ENCODE measurements at regions not wholly inside any gene's neighbourhood (a gene's known extent, or its start where the extent isn't known, plus 50 kb on each side); places are given as distances from the start of the nearest gene placed in this dataset.

GRCh38 chr9:108197008-108197365 lies 658.8 kb downstream of the ACTL7B start:
- H2BK120ac ChIP-seq (ENCODE audit: low read depth, low read length) = no peak overlapping the region
- BruUV-seq (replicated peaks) = no TSS peak
- no peak overlapping the region for H3K4me3 ChIP-seq (ENCODE audit: insufficient read depth, low read depth, low read length)
- H3K36me3 ChIP-seq (ENCODE audit: control insufficient read depth, insufficient read depth, low read length) = no peaks in the 10 kb centered on the region
- no CpG with 5 or more reads among the region's 3 CpGs for WGBS, 2 experiments (ENCODE audit: extremely low coverage in 2 of 2, insufficient read length in 1 of 2)
- intact Hi-C loops (cut with micrococcal nuclease) (no loop called here), dilution Hi-C loops (cut with HindIII; ENCODE audit: low sequenced_read_pairs, unreplicated experiment) (no loop called here), in situ Hi-C loops (cut with MboI; ENCODE audit: low sequenced_read_pairs) (no loop called here)
- DNase-seq = no peak
- no peak overlapping the region for H3K56ac ChIP-seq (ENCODE audit: extremely low read depth, insufficient read depth, low read length)
- no peak overlapping the region for H4K91ac ChIP-seq (ENCODE audit: insufficient read depth, low read depth, low read length)
- no peak overlapping the region for H3K4ac ChIP-seq (ENCODE audit: low read depth, low read length)
- H4K8ac ChIP-seq (ENCODE audit: low read depth in 2 of 2, low read length in 2 of 2) = no peak overlapping the region
- H3K9me1 ChIP-seq (ENCODE audit: insufficient read depth, low read length) = no peaks in the 10 kb centered on the region
- no peak overlapping the region for H3K4me2 ChIP-seq (ENCODE audit: low read depth, low read length)
- H4K20me1 ChIP-seq (ENCODE audit: insufficient read depth, low read length) = no peaks in the 10 kb centered on the region
- no peak overlapping the region for H3K14ac ChIP-seq (replicated peaks; ENCODE audit: low read depth, low read length)
- no peaks in the 10 kb centered on the region; the same call in 1 of the 2 replicates for H3K27me3 ChIP-seq (ENCODE audit: control insufficient read depth, insufficient read depth, low read length)
- ChIA-PET POLR2A (ENCODE audit: unreplicated experiment) (no interaction called here), CTCF (interaction anchor here (0.5 kb wide), 2 partner anchors 82 to 315 kb away, joined by 3 read pairs; no protein-coding TSS in a partner anchor)
- TF ChIP-seq MAFK (IDR thresholded peaks at IDR 0.05; ENCODE audit: low read depth, low read length) (no peak), NFE2L2 (IDR thresholded peaks at IDR 0.05; ENCODE audit: low read depth, low read length) (no peak), CHD1 (IDR thresholded peaks at IDR 0.05; ENCODE audit: low read depth, low read length) (no peak), RFX5 (IDR thresholded peaks at IDR 0.05; ENCODE audit: low read depth, low read length) (no peak), RCOR1 (IDR thresholded peaks at IDR 0.05; ENCODE audit: insufficient replicate concordance, low read length) (no peak), SMC3 (IDR thresholded peaks at IDR 0.05; ENCODE audit: low read depth, low read length) (no peak), FOS (IDR thresholded peaks at IDR 0.05; ENCODE audit: low read depth, low read length) (no peak), MXI1 (IDR thresholded peaks at IDR 0.05; ENCODE audit: borderline replicate concordance, low read depth, low read length) (no peak)
- TF ChIP-seq, protein P1, sequence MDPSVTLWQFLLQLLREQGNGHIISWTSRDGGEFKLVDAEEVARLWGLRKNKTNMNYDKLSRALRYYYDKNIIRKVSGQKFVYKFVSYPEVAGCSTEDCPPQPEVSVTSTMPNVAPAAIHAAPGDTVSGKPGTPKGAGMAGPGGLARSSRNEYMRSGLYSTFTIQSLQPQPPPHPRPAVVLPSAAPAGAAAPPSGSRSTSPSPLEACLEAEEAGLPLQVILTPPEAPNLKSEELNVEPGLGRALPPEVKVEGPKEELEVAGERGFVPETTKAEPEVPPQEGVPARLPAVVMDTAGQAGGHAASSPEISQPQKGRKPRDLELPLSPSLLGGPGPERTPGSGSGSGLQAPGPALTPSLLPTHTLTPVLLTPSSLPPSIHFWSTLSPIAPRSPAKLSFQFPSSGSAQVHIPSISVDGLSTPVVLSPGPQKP (IDR thresholded peaks at IDR 0.05; ENCODE audit: borderline replicate concordance, low read depth, low read length) = no peak
- TF ChIP-seq, protein P2, sequence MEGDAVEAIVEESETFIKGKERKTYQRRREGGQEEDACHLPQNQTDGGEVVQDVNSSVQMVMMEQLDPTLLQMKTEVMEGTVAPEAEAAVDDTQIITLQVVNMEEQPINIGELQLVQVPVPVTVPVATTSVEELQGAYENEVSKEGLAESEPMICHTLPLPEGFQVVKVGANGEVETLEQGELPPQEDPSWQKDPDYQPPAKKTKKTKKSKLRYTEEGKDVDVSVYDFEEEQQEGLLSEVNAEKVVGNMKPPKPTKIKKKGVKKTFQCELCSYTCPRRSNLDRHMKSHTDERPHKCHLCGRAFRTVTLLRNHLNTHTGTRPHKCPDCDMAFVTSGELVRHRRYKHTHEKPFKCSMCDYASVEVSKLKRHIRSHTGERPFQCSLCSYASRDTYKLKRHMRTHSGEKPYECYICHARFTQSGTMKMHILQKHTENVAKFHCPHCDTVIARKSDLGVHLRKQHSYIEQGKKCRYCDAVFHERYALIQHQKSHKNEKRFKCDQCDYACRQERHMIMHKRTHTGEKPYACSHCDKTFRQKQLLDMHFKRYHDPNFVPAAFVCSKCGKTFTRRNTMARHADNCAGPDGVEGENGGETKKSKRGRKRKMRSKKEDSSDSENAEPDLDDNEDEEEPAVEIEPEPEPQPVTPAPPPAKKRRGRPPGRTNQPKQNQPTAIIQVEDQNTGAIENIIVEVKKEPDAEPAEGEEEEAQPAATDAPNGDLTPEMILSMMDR (conservative IDR thresholded peaks at IDR 0.05; ENCODE audit: low read depth, low read length) = no peak
- H2BK20ac ChIP-seq (ENCODE audit: low read depth, low read length) = no peak overlapping the region
- H2BK15ac ChIP-seq (ENCODE audit: low read depth, low read length) = no peak overlapping the region
- no peak overlapping the region for H2AK9ac ChIP-seq (replicated peaks; ENCODE audit: low read depth, low read length, poor library complexity)
- no peak for ATAC-seq (ENCODE audit: low read depth)
- no peaks in the 10 kb centered on the region for H3K79me1 ChIP-seq (ENCODE audit: low read depth in 1 of 2, low read length in 2 of 2)
- H3K4me1 ChIP-seq (ENCODE audit: control insufficient read depth, insufficient read depth, low read length) = peaks cover 4% of the 10 kb centered on the region; the same call in 1 of the 2 replicates
- no peak overlapping the region for H4K5ac ChIP-seq (ENCODE audit: low read depth, low read length)
- H3K23ac ChIP-seq (ENCODE audit: low read depth, low read length) = no peak overlapping the region
- no peak overlapping the region for H2BK5ac ChIP-seq (ENCODE audit: low read depth, low read length, poor library complexity, severe bottlenecking)
- H3K27ac ChIP-seq (ENCODE audit: insufficient read depth, low read length) = no peak overlapping the region
- no peak overlapping the region for H2AK5ac ChIP-seq (ENCODE audit: low read depth, low read length)
- no peak overlapping the region for H3K18ac ChIP-seq (ENCODE audit: low read depth, low read length)
- no peaks in the 10 kb centered on the region for H3K9me3 ChIP-seq (ENCODE audit: control insufficient read depth, insufficient read depth, low read length)
- no peak overlapping the region for H3K9ac ChIP-seq (ENCODE audit: low read depth, low read length)
- no peak overlapping the region for H2AFZ ChIP-seq (replicated peaks; ENCODE audit: low read length, poor library complexity)
